DOHH2 (cell line): ENCODE measurements at regions not wholly inside any gene's neighbourhood (a gene's known extent, or its start where the extent isn't known, plus 50 kb on each side); places are given as distances from the start of the nearest gene placed in this dataset.

ENCODE experiments used
- H3F3A ChIP-seq: fragments of 200-600 bp; sonication (generic), shearing (Covaris generic); 2 replicates; pipeline ENCODE4 v1.6.0; 2016; ENCODE audit warnings: antibody characterized with exemption, mild to moderate bottlenecking; ENCODE audit not compliant: control insufficient read depth, insufficient read depth
- H3K27ac ChIP-seq: fragments of 200-600 bp; sonication (generic); 2 replicates; pipeline ENCODE4 v1.5.1; 2014; ENCODE audit warnings: low read depth, mild to moderate bottlenecking, low read length, moderate library complexity
- H3K27me3 ChIP-seq: fragments of 200-600 bp; sonication (generic); 2 replicates; pipeline ENCODE4 v1.6.1; 2014; ENCODE audit warnings: mild to moderate bottlenecking, low read length, mixed read lengths; ENCODE audit not compliant: control insufficient read depth
- H3K36me3 ChIP-seq: fragments of 200-600 bp; sonication (generic); 2 replicates; pipeline ENCODE4 v1.6.1; 2014; ENCODE audit warnings: mild to moderate bottlenecking, low read length, moderate library complexity, mixed read lengths; ENCODE audit not compliant: control insufficient read depth
- H3K4me1 ChIP-seq: fragments of 200-600 bp; sonication (generic); 2 replicates; pipeline ENCODE4 v1.6.1; 2014; ENCODE audit warnings: mild to moderate bottlenecking, low read length, mixed read lengths; ENCODE audit not compliant: control insufficient read depth
- H3K4me2 ChIP-seq: fragments of 200-600 bp; sonication (generic); 2 replicates; pipeline ENCODE4 v1.6.0; 2014; ENCODE audit warnings: mild to moderate bottlenecking, low read length, moderate library complexity
- H3K4me3 ChIP-seq: fragments of 200-600 bp; sonication (generic); 2 replicates; pipeline ENCODE4 v1.5.1; 2014; ENCODE audit warnings: mild to moderate bottlenecking, low read length, mixed read lengths
- H3K79me2 ChIP-seq: fragments of 200-600 bp; sonication (generic); 2 replicates; pipeline ENCODE4 v1.6.1; 2014; ENCODE audit warnings: mild to moderate bottlenecking, low read length, mixed read lengths; ENCODE audit not compliant: control insufficient read depth
- H3K9me2 ChIP-seq: fragments of 200-600 bp; sonication (generic); replicated peaks from 2 replicates; pipeline ENCODE4 v1.6.1; 2014; ENCODE audit warnings: mild to moderate bottlenecking, low read length, mixed read lengths; ENCODE audit not compliant: control insufficient read depth
- H3K9me3 ChIP-seq: fragments of 200-600 bp; sonication (generic); 2 replicates; pipeline ENCODE4 v1.6.1; 2014; ENCODE audit warnings: antibody characterized with exemption, low read length, mixed read lengths; ENCODE audit not compliant: control insufficient read depth, insufficient read depth
- H4K20me1 ChIP-seq: fragments of 200-600 bp; sonication (generic); 2 replicates; pipeline ENCODE4 v1.6.0; 2014; ENCODE audit warnings: low read depth, mild to moderate bottlenecking, antibody characterized with exemption, low read length, moderate library complexity; ENCODE audit not compliant: control insufficient read depth, insufficient read depth
- EZH2phosphoT487 ChIP-seq: fragments of 200-600 bp; sonication (generic); IDR thresholded peaks from 2 replicates; pipeline ENCODE4 v1.6.1; 2017; ENCODE audit warnings: borderline replicate concordance, mild to moderate bottlenecking, antibody characterized with exemption, low read length, moderate library complexity, mixed read lengths
- TF ChIP-seq, protein P1 (sequence below): fragments of 200-600 bp; sonication (generic); IDR thresholded peaks from one replicate; pipeline ENCODE4 v1.5.1; 2014; ENCODE audit warnings: antibody characterized with exemption, mild to moderate bottlenecking, low read depth, low read length; ENCODE audit not compliant: poor library complexity, severe bottlenecking

DNA sequence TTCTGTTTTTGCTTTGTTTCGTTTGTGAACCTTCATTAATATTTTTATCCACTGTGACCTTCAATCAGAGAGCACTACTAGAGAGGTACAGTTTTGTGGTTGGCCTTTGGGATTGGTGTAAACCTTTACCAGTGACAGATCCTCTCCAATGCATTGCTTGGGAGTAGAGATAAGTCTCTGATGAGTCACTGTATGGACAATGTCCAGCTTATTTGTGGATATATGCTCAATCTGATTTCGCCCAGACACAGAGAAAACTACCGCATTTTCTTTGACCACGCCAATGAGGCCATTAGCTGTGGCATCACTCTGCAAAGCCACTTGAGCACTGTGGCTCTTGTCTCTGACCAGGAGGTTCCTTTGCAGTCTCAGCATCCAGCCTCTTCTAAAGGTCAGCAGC is 964.7 kb downstream of the TUSC7 start:
- Histone ChIP-seq H3K27ac (no peak overlapping the region), H3K4me2 (no peak overlapping the region), H3K36me3 (no peaks in the 10 kb centered on the region), H3K4me1 (no peaks in the 10 kb centered on the region), H3F3A (no peaks in the 10 kb centered on the region), H3K27me3 (no peaks in the 10 kb centered on the region), H3K4me3 (no peak overlapping the region), H3K9me3 (no peaks in the 10 kb centered on the region), H4K20me1 (no peaks in the 10 kb centered on the region), H3K9me2 (no peaks in the 10 kb centered on the region), H3K79me2 (no peaks in the 10 kb centered on the region)
- TF ChIP-seq, protein P1, sequence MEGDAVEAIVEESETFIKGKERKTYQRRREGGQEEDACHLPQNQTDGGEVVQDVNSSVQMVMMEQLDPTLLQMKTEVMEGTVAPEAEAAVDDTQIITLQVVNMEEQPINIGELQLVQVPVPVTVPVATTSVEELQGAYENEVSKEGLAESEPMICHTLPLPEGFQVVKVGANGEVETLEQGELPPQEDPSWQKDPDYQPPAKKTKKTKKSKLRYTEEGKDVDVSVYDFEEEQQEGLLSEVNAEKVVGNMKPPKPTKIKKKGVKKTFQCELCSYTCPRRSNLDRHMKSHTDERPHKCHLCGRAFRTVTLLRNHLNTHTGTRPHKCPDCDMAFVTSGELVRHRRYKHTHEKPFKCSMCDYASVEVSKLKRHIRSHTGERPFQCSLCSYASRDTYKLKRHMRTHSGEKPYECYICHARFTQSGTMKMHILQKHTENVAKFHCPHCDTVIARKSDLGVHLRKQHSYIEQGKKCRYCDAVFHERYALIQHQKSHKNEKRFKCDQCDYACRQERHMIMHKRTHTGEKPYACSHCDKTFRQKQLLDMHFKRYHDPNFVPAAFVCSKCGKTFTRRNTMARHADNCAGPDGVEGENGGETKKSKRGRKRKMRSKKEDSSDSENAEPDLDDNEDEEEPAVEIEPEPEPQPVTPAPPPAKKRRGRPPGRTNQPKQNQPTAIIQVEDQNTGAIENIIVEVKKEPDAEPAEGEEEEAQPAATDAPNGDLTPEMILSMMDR, result no peak
- no peak for TF ChIP-seq EZH2phosphoT487

DNA sequence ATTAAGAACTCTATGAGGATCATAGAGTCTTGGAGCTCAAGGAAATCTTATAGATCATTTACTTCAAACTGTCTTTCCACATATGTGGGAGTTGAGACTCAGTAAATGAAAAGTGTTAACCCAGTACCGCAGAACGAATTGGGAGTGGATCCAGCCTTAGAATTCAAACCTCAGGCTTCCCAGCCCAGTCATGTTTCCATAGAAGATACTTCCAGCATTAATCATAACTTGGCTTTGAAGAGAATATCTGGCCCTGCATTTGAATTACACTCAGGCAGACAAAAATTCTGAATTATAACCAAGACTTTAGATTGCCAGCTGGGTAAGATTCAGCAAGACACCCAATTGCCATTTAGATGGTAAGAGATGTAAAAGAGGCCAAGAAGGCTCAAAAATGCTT is 972.0 kb downstream of the TUSC7 start:
- no peak for TF ChIP-seq EZH2phosphoT487
- TF ChIP-seq, protein P1, result no peak
- H3K4me2 ChIP-seq, result no peak overlapping the region
- no peaks in the 10 kb centered on the region for H3K79me2 ChIP-seq
- no peak overlapping the region for H3K4me3 ChIP-seq
- H3K9me2 ChIP-seq, result no peaks in the 10 kb centered on the region
- H3K36me3 ChIP-seq, result no peaks in the 10 kb centered on the region
- no peaks in the 10 kb centered on the region for H4K20me1 ChIP-seq
- no peaks in the 10 kb centered on the region for H3K27me3 ChIP-seq
- no peaks in the 10 kb centered on the region for H3F3A ChIP-seq
- no peaks in the 10 kb centered on the region for H3K9me3 ChIP-seq
- H3K27ac ChIP-seq, result no peak overlapping the region
- H3K4me1 ChIP-seq, result no peaks in the 10 kb centered on the region

DNA sequence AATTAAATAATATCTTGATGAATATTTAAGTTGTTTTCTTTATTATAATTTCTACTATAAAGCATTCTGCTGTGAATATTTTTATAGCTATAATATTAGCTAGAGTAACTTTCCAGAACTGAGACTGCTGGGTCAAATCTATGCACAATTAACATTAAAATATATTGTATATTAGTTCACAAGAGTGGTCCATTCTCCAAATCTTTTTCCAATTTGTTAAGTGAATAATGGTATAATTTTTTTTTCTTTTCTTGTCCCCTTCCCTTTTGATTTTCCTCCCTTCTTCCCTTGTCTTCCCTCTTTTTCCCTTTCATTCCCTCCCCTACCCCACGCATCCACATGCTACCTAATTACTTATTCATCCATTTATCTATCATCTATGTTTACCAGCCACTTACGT is 977.5 kb downstream of the TUSC7 start:
- Histone ChIP-seq H3K9me3 (no peaks in the 10 kb centered on the region), H3F3A (no peaks in the 10 kb centered on the region), H3K4me1 (no peaks in the 10 kb centered on the region), H3K27me3 (no peaks in the 10 kb centered on the region), H3K4me3 (no peak overlapping the region), H3K79me2 (no peaks in the 10 kb centered on the region), H4K20me1 (no peaks in the 10 kb centered on the region), H3K4me2 (no peak overlapping the region), H3K36me3 (no peaks in the 10 kb centered on the region), H3K9me2 (no peaks in the 10 kb centered on the region), H3K27ac (no peak overlapping the region)
- no peak for TF ChIP-seq EZH2phosphoT487
- TF ChIP-seq, protein P1, result no peak

DNA sequence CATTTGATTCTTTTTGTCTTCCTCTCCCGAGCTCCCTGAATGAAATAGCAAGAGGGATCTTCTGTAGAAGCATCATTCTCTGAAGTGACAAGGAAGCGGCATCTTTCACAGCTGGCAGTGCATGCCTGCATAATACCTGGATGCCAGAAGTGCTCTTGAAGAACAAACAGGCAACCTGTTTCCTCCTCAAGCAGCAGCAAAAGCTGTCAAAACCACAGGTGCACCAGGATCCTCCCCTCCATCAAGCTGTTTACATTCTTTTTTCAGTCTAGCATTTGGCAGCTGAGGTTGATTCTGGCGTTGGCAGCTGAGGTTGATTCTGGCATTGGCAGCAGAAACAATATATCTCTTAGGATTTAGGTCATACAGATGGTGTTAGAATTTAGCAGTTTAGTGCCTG is 979.0 kb downstream of the TUSC7 start:
- TF ChIP-seq, protein P1, result no peak
- TF ChIP-seq EZH2phosphoT487, result no peak
- no peaks in the 10 kb centered on the region for H3K36me3 ChIP-seq
- no peaks in the 10 kb centered on the region for H3K9me2 ChIP-seq
- no peaks in the 10 kb centered on the region for H3K79me2 ChIP-seq
- no peaks in the 10 kb centered on the region for H4K20me1 ChIP-seq
- no peak overlapping the region for H3K4me2 ChIP-seq
- no peaks in the 10 kb centered on the region for H3K4me1 ChIP-seq
- no peaks in the 10 kb centered on the region for H3K27me3 ChIP-seq
- H3K9me3 ChIP-seq, result no peaks in the 10 kb centered on the region
- H3K27ac ChIP-seq, result no peak overlapping the region
- H3F3A ChIP-seq, result no peaks in the 10 kb centered on the region
- no peak overlapping the region for H3K4me3 ChIP-seq
